ENCODE measurements at regions not wholly inside any gene's neighbourhood (a gene's known extent, or its start where the extent isn't known, plus 50 kb on each side); places are given as distances from the start of the nearest gene placed in this dataset.

- no peak for DNase-seq
Measured at GRCh38 chr2:64831977-64832328, 157.2 kb upstream of the SLC1A4 start.

- DNase-seq, result no peak
Measured at GRCh38 chr2:64832936-64833335, 156.3 kb upstream of the SLC1A4 start.

GRCh38 chr2:64836566-64836965, 152.6 kb upstream of the SLC1A4 start:
- no peak for DNase-seq

GRCh38 chr2:64837116-64837731, 152.0 kb upstream of the SLC1A4 start:
- DNase-seq, result no peak

GRCh38 chr2:64837925-64838641, 151.1 kb upstream of the SLC1A4 start:
- DNase-seq, result no peak

GRCh38 chr2:64838817-64839216, 150.4 kb upstream of the SLC1A4 start:
- no peak for DNase-seq

GRCh38 chr2:64839844-64840243, 149.4 kb upstream of the SLC1A4 start:
- DNase-seq, result no peak

GRCh38 chr2:64840426-64840881, 148.7 kb upstream of the SLC1A4 start:
- no peak for DNase-seq

- no peak for DNase-seq
Measured at GRCh38 chr2:64841461-64841860, 147.7 kb upstream of the SLC1A4 start.

GRCh38 chr2:64842030-64842429, 147.2 kb upstream of the SLC1A4 start:
- DNase-seq, result no peak

GRCh38 chr2:64844087-64844486, 145.1 kb upstream of the SLC1A4 start:
- DNase-seq, result no peak

GRCh38 chr2:64845273-64845905, 143.8 kb upstream of the SLC1A4 start:
- no peak for DNase-seq

- DNase-seq, result no peak
Measured at GRCh38 chr2:64846177-64846576, 143.0 kb upstream of the SLC1A4 start.

GRCh38 chr2:64847930-64848329, 141.3 kb upstream of the SLC1A4 start:
- DNase-seq, result no peak

GRCh38 chr2:64848363-64848762, 140.8 kb upstream of the SLC1A4 start:
- no peak for DNase-seq

GRCh38 chr2:64848945-64849344, 140.3 kb upstream of the SLC1A4 start:
- no peak for DNase-seq

GRCh38 chr2:64850642-64851041, 138.6 kb upstream of the SLC1A4 start:
- DNase-seq, result no peak

GRCh38 chr2:64852771-64853241, 136.4 kb upstream of the SLC1A4 start:
- no peak for DNase-seq

- no peak for DNase-seq
Measured at GRCh38 chr2:64853306-64853705, 135.9 kb upstream of the SLC1A4 start.

GRCh38 chr2:64853894-64854293, 135.3 kb upstream of the SLC1A4 start:
- no peak for DNase-seq

- no peak for DNase-seq
Measured at GRCh38 chr2:64854773-64855237, 134.4 kb upstream of the SLC1A4 start.

- DNase-seq, result no peak
Measured at GRCh38 chr2:64857581-64858471, 131.4 kb upstream of the SLC1A4 start.
